PC-9 (cell line): ENCODE measurements at regions not wholly inside any gene's neighbourhood (a gene's known extent, or its start where the extent isn't known, plus 50 kb on each side); places are given as distances from the start of the nearest gene placed in this dataset.

ENCODE experiments used
- BruUV-seq: library from RNA; stranded (reverse); fragments of 400-500 nt; replicated peaks from 2 replicates; lab custom pipeline; 2021; lab: Mats Ljungman, UMichigan
- CTCF ChIA-PET: fragments of 300-600 bp; sonication (Branson Sonifier 250); formaldehyde crosslinking; loops from one replicate; lab custom pipeline; 2022; ENCODE audit warnings: antibody characterized with exemption; lab: Charles Lee
- POLR2A ChIA-PET: fragments of 300-600 bp; sonication (Branson Sonifier 250); formaldehyde crosslinking; loops from one replicate; lab custom pipeline; 2022; ENCODE audit warnings: antibody characterized with exemption; ENCODE audit not compliant: unreplicated experiment; lab: Charles Lee
- DNase-seq, 2 experiments: peaks; one replicate each; pipeline versions ENCODE4 v3.0.0 to v3.0.0-alpha.2; 2015 to 2022; ENCODE audit warnings: mixed read lengths in 1 of 2
- H2AFZ ChIP-seq: fragments of 200-600 bp; sonication (generic); 2 replicates; pipeline ENCODE4 v1.8.1; 2017; ENCODE audit warnings: antibody characterized with exemption
- H3F3A ChIP-seq: fragments of 200-600 bp; sonication (generic); 2 replicates; pipeline ENCODE4 v1.8.1; 2017; ENCODE audit warnings: antibody characterized with exemption, mild to moderate bottlenecking, low read depth; ENCODE audit not compliant: insufficient read depth
- H3K27ac ChIP-seq: fragments of 200-600 bp; sonication (generic); 2 replicates; pipeline ENCODE4 v1.6.1; 2016; ENCODE audit warnings: mixed run types
- H3K27me3 ChIP-seq: fragments of 200-600 bp; sonication (generic); 2 replicates; pipeline ENCODE4 v1.6.1; 2016; ENCODE audit warnings: low read depth, mixed run types; ENCODE audit not compliant: insufficient read depth
- H3K36me3 ChIP-seq: fragments of 200-600 bp; sonication (generic); 2 replicates; pipeline ENCODE4 v1.6.1; 2016; ENCODE audit warnings: low read depth, mixed run types
- H3K4me1 ChIP-seq: fragments of 200-600 bp; sonication (generic); replicated peaks from 2 replicates; pipeline ENCODE4 v1.6.1; 2016; ENCODE audit warnings: mixed run types; ENCODE audit not compliant: insufficient read depth
- H3K4me2 ChIP-seq: fragments of 200-600 bp; sonication (generic); 2 replicates; pipeline ENCODE4 v1.6.1; 2017; ENCODE audit warnings: mixed run types
- H3K4me3 ChIP-seq: fragments of 200-600 bp; sonication (generic); 2 replicates; pipeline ENCODE4 v1.6.1; 2016; ENCODE audit warnings: mixed run types
- H3K79me2 ChIP-seq: fragments of 200-600 bp; sonication (generic); 2 replicates; pipeline ENCODE4 v1.6.1; 2017; ENCODE audit warnings: low read depth, mixed run types
- H3K9me2 ChIP-seq: fragments of 200-600 bp; sonication (generic); 2 replicates; pipeline ENCODE4 v1.8.1; 2017; ENCODE audit warnings: mild to moderate bottlenecking; ENCODE audit not compliant: insufficient read depth
- H3K9me3 ChIP-seq: fragments of 200-600 bp; sonication (generic); 2 replicates; pipeline ENCODE4 v1.8.1; 2016; ENCODE audit warnings: low read depth; ENCODE audit not compliant: insufficient read depth
- H4K20me1 ChIP-seq: fragments of 200-600 bp; sonication (generic); 2 replicates; pipeline ENCODE4 v1.8.1; 2017; ENCODE audit not compliant: insufficient read depth
- CTCF ChIP-seq: fragments of 200-600 bp; sonication (generic); conservative IDR thresholded peaks from 2 replicates; pipeline ENCODE4 v1.6.1; 2017; ENCODE audit warnings: mixed run types, antibody characterized with exemption, mild to moderate bottlenecking, moderate library complexity
- EZH2 ChIP-seq: fragments of 200-600 bp; sonication (generic); IDR thresholded peaks from 2 replicates; pipeline ENCODE4 v1.8.0; 2017; ENCODE audit warnings: antibody characterized with exemption, low read depth
- intact Hi-C: fragments of 100-400 bp; cut with micrococcal nuclease; formaldehyde crosslinking; loops from one replicate; pipeline ENCODE4 v1.10.0; 2022; ENCODE audit not compliant: unreplicated experiment

GRCh38 chr10:2910656-2911055 is 156.7 kb upstream of the PFKP start:
- H3K9me3 ChIP-seq, result no peaks in the 10 kb centered on the region
- no peaks in the 10 kb centered on the region for H3K79me2 ChIP-seq
- DNase-seq, result no peak
- no peak overlapping the region for H3K4me3 ChIP-seq
- no peaks in the 10 kb centered on the region for H3K9me2 ChIP-seq
- H2AFZ ChIP-seq, result no peak overlapping the region
- no peak for TF ChIP-seq EZH2
- no peak for TF ChIP-seq CTCF
- peaks cover 77% of the 10 kb centered on the region for H3K27me3 ChIP-seq
- H3F3A ChIP-seq, result no peaks in the 10 kb centered on the region
- intact Hi-C loops, result no loop called here
- H3K27ac ChIP-seq, result no peak overlapping the region
- ChIA-PET CTCF (no interaction called here), POLR2A (no interaction called here)
- H3K36me3 ChIP-seq, result no peaks in the 10 kb centered on the region
- H4K20me1 ChIP-seq, result no peaks in the 10 kb centered on the region
- no TSS peak for BruUV-seq
- H3K4me2 ChIP-seq, result no peak overlapping the region
- H3K4me1 ChIP-seq, result no peaks in the 10 kb centered on the region

- no TSS peak for BruUV-seq
These were observed 157.4 kb upstream of the PFKP start for GRCh38 chr10:2909921-2910320.

GRCh38 chr10:2908851-2909630 is 158.3 kb upstream of the PFKP start:
- Histone ChIP-seq H3K9me2 (no peaks in the 10 kb centered on the region), H3K27ac (no peak overlapping the region), H3K9me3 (no peaks in the 10 kb centered on the region), H3K36me3 (no peaks in the 10 kb centered on the region), H2AFZ (no peak overlapping the region), H4K20me1 (no peaks in the 10 kb centered on the region), H3K27me3 (peaks cover 84% of the 10 kb centered on the region), H3K4me1 (no peaks in the 10 kb centered on the region), H3K79me2 (no peaks in the 10 kb centered on the region), H3K4me2 (no peak overlapping the region), H3F3A (no peaks in the 10 kb centered on the region), H3K4me3 (no peak overlapping the region)
- CTCF ChIA-PET, result no interaction called here
- POLR2A ChIA-PET, result no interaction called here
- TF ChIP-seq EZH2 (no peak), CTCF (no peak)
- BruUV-seq, result no TSS peak
- no peak for DNase-seq
- intact Hi-C loops, result no loop called here

More at GRCh38 chr10:2909921-2910320, 157.4 kb upstream of the PFKP start:
- TF ChIP-seq CTCF, result no peak
- no peak for TF ChIP-seq EZH2
- Histone ChIP-seq H3K27ac (no peak overlapping the region), H3K9me3 (no peaks in the 10 kb centered on the region), H3K27me3 (peaks cover 85% of the 10 kb centered on the region), H3F3A (no peaks in the 10 kb centered on the region), H4K20me1 (no peaks in the 10 kb centered on the region), H3K36me3 (no peaks in the 10 kb centered on the region), H3K9me2 (no peaks in the 10 kb centered on the region), H3K79me2 (no peaks in the 10 kb centered on the region), H2AFZ (no peak overlapping the region), H3K4me1 (no peaks in the 10 kb centered on the region), H3K4me2 (no peak overlapping the region), H3K4me3 (no peak overlapping the region)
- DNase-seq, result no peak
- intact Hi-C loops, result no loop called here
- ChIA-PET POLR2A (no interaction called here), CTCF (no interaction called here)
